ENCODE measurements at regions not wholly inside any gene's neighbourhood (a gene's known extent, or its start where the extent isn't known, plus 50 kb on each side); places are given as distances from the start of the nearest gene placed in this dataset.

- TF ChIP-seq ZNF232 (CRISPR knock-in tag; IDR thresholded peaks at IDR 0.05) (no peak), MAX (CRISPR knock-in tag; IDR thresholded peaks at IDR 0.05) (no peak), HMGA2 (CRISPR knock-in tag; IDR thresholded peaks at IDR 0.05) (no peak), SMAD3 (CRISPR knock-in tag; IDR thresholded peaks at IDR 0.05; ENCODE audit: borderline replicate concordance) (no peak), ZNF512 (CRISPR knock-in tag; IDR thresholded peaks at IDR 0.05; ENCODE audit: borderline replicate concordance) (no peak), PRRX2 (CRISPR knock-in tag; IDR thresholded peaks at IDR 0.05) (no peak)
These were observed 108.8 kb upstream of the TENT5A start (continued) for GRCh38 chr6:81861281-81861680.

- H3K9me3 Mint-ChIP-seq: no peaks in the 10 kb centered on the region
- no peaks in the 10 kb centered on the region for H3K36me3 Mint-ChIP-seq
- DNase-seq (ENCODE audit: low spot score): no peak
- CTCF ChIA-PET: no interaction called here
- no peak overlapping the region for H3K4me3 Mint-ChIP-seq
- no peak for ATAC-seq
- POLR2A ChIA-PET: no interaction called here
- no peaks in the 10 kb centered on the region; the same call in 1 of the 2 replicates for H3K27me3 Mint-ChIP-seq (ENCODE audit: low read depth)
- H3K27ac Mint-ChIP-seq: no peak overlapping the region
- TF ChIP-seq RORB (CRISPR knock-in tag; IDR thresholded peaks at IDR 0.05) (no peak), ARID4B (CRISPR knock-in tag; IDR thresholded peaks at IDR 0.05; ENCODE audit: borderline replicate concordance) (no peak), ZNF416 (CRISPR knock-in tag; IDR thresholded peaks at IDR 0.05) (no peak), TEAD4 (CRISPR knock-in tag; IDR thresholded peaks at IDR 0.05) (no peak), ATF3 (CRISPR knock-in tag; conservative IDR thresholded peaks at IDR 0.05) (no peak)
- peaks cover 7% of the 10 kb centered on the region for H3K4me1 Mint-ChIP-seq
These were observed 107.4 kb upstream of the TENT5A start for GRCh38 chr6:81859884-81860283.

- DNase-seq (ENCODE audit: low spot score) (no peak), ATAC-seq (no peak)
- H3K27me3 Mint-ChIP-seq (ENCODE audit: low read depth): no peaks in the 10 kb centered on the region; the same call in 1 of the 2 replicates
- H3K4me3 Mint-ChIP-seq: no peak overlapping the region
- ChIA-PET POLR2A (no interaction called here), CTCF (interaction anchor here (1.3 kb wide), 1 partner anchor 183 kb away, joined by 5 read pairs; no protein-coding TSS in a partner anchor)
- no peak overlapping the region for H3K27ac Mint-ChIP-seq
- H3K4me1 Mint-ChIP-seq: peaks cover under 1% of the 10 kb centered on the region
- H3K36me3 Mint-ChIP-seq: no peaks in the 10 kb centered on the region
- H3K9me3 Mint-ChIP-seq: no peaks in the 10 kb centered on the region
- TF ChIP-seq ZBTB43 (CRISPR knock-in tag; IDR thresholded peaks at IDR 0.05) (no peak), ZNF121 (CRISPR knock-in tag; IDR thresholded peaks at IDR 0.05) (no peak), ZSCAN18 (CRISPR knock-in tag; IDR thresholded peaks at IDR 0.05) (no peak), E2F5 (CRISPR knock-in tag; IDR thresholded peaks at IDR 0.05) (no peak), NFE2L1 (CRISPR knock-in tag; IDR thresholded peaks at IDR 0.05) (no peak), ZNF219 (CRISPR knock-in tag; IDR thresholded peaks at IDR 0.05; ENCODE audit: borderline replicate concordance) (no peak), MYBL2 (CRISPR knock-in tag; IDR thresholded peaks at IDR 0.05) (no peak), SMAD3 (CRISPR knock-in tag; IDR thresholded peaks at IDR 0.05; ENCODE audit: borderline replicate concordance) (no peak), CDX4 (CRISPR knock-in tag; IDR thresholded peaks at IDR 0.05; ENCODE audit: borderline replicate concordance) (no peak), E2F1 (CRISPR knock-in tag; IDR thresholded peaks at IDR 0.05) (no peak)
These were observed 105.3 kb upstream of the TENT5A start for GRCh38 chr6:81857812-81858211.

Data from WTC11 (cell line).